ENCODE measurements at regions not wholly inside any gene's neighbourhood (a gene's known extent, or its start where the extent isn't known, plus 50 kb on each side); places are given as distances from the start of the nearest gene placed in this dataset.

- TF ChIP-seq SAFB2 (IDR thresholded peaks at IDR 0.05; ENCODE audit: borderline replicate concordance, low read depth, low read length, severe bottlenecking) (no peak), NBN (IDR thresholded peaks at IDR 0.05; ENCODE audit: low read depth) (no peak), SNRNP70 (optimal IDR thresholded peaks at IDR 0.05; ENCODE audit: low read depth, low read length) (no peak), POLR3A (IDR thresholded peaks at IDR 0.05; ENCODE audit: borderline replicate concordance, extremely low read depth, insufficient read depth, insufficient read length) (no peak), ZNF586 (CRISPR knock-in tag; conservative IDR thresholded peaks at IDR 0.05) (no peak)
- TF ChIP-seq, protein P1, sequence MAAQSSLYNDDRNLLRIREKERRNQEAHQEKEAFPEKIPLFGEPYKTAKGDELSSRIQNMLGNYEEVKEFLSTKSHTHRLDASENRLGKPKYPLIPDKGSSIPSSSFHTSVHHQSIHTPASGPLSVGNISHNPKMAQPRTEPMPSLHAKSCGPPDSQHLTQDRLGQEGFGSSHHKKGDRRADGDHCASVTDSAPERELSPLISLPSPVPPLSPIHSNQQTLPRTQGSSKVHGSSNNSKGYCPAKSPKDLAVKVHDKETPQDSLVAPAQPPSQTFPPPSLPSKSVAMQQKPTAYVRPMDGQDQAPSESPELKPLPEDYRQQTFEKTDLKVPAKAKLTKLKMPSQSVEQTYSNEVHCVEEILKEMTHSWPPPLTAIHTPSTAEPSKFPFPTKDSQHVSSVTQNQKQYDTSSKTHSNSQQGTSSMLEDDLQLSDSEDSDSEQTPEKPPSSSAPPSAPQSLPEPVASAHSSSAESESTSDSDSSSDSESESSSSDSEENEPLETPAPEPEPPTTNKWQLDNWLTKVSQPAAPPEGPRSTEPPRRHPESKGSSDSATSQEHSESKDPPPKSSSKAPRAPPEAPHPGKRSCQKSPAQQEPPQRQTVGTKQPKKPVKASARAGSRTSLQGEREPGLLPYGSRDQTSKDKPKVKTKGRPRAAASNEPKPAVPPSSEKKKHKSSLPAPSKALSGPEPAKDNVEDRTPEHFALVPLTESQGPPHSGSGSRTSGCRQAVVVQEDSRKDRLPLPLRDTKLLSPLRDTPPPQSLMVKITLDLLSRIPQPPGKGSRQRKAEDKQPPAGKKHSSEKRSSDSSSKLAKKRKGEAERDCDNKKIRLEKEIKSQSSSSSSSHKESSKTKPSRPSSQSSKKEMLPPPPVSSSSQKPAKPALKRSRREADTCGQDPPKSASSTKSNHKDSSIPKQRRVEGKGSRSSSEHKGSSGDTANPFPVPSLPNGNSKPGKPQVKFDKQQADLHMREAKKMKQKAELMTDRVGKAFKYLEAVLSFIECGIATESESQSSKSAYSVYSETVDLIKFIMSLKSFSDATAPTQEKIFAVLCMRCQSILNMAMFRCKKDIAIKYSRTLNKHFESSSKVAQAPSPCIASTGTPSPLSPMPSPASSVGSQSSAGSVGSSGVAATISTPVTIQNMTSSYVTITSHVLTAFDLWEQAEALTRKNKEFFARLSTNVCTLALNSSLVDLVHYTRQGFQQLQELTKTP (IDR thresholded peaks at IDR 0.05; ENCODE audit: low read depth in 1 of 2, partially characterized antibody in 2 of 2) = no peak
Observed at GRCh38 chr5:145283141-145283810, 551.9 kb downstream of the PRELID2 start (continued).

GRCh38 chr5:145280806-145281205 lies 554.3 kb downstream of the PRELID2 start:
- no peaks in the 10 kb centered on the region for H4K20me1 ChIP-seq (replicated peaks; ENCODE audit: control insufficient read depth, insufficient read depth, low read length)
- H3K4me2 ChIP-seq (ENCODE audit: insufficient read depth, low read length) = no peak overlapping the region
- no peaks in the 10 kb centered on the region; the same call in 1 of the 2 replicates for H3K9me3 ChIP-seq (replicated peaks; ENCODE audit: control insufficient read depth, insufficient read depth, low read depth, low read length)
- no TSS peak for BruUV-seq (replicated peaks)
- H3K4me3 ChIP-seq = no peak overlapping the region
- H3K9ac ChIP-seq (ENCODE audit: insufficient read depth in 1 of 2, low read depth in 2 of 2, low read length in 2 of 2) = no peak overlapping the region
- H3K4me1 ChIP-seq (replicated peaks in 1 of 2; ENCODE audit: control insufficient read depth in 2 of 2, insufficient read depth in 2 of 2, low read length in 2 of 2) = no peaks in the 10 kb centered on the region
- DNase-seq (ENCODE audit: extremely low read depth in 1 of 4, low spot score in 3 of 4) (no peak), FAIRE-seq (no peak), ATAC-seq (no peak)
- no peaks in the 10 kb centered on the region for H3K9me1 ChIP-seq (ENCODE audit: control insufficient read depth, insufficient read depth, low read length)
- no peak overlapping the region for H3K27ac ChIP-seq (ENCODE audit: extremely low read depth, low read depth, low read length)
- ChIA-PET POLR2A (no interaction called here), CTCF (ENCODE audit: low intra/inter-chr PET ratio) (no interaction called here)
- no peaks in the 10 kb centered on the region for H3K36me3 ChIP-seq (ENCODE audit: control insufficient read depth, insufficient read depth, low read length)
- intact Hi-C loops (cut with micrococcal nuclease) = no loop called here
- WGBS (ENCODE audit: insufficient coverage, low coverage, missing lambda C conversion rate) = 0% methylated on average over 2 of the region's 2 CpGs
- TF ChIP-seq ZNF41 (CRISPR knock-in tag; conservative IDR thresholded peaks at IDR 0.05) (no peak), NFXL1 (CRISPR knock-in tag; IDR thresholded peaks at IDR 0.05) (no peak), ZNF140 (CRISPR knock-in tag; IDR thresholded peaks at IDR 0.05) (no peak), U2AF1 (optimal IDR thresholded peaks at IDR 0.05; ENCODE audit: low read depth, low read length) (no peak), ZBTB5 (IDR thresholded peaks at IDR 0.05) (no peak)
- TF ChIP-seq, protein P2, sequence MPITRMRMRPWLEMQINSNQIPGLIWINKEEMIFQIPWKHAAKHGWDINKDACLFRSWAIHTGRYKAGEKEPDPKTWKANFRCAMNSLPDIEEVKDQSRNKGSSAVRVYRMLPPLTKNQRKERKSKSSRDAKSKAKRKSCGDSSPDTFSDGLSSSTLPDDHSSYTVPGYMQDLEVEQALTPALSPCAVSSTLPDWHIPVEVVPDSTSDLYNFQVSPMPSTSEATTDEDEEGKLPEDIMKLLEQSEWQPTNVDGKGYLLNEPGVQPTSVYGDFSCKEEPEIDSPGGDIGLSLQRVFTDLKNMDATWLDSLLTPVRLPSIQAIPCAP (CRISPR knock-in tag; IDR thresholded peaks at IDR 0.05; ENCODE audit: borderline replicate concordance) = no peak
- H2AFZ ChIP-seq (ENCODE audit: low read depth, low read length) = no peak overlapping the region
- H3K79me2 ChIP-seq (ENCODE audit: control insufficient read depth, insufficient read depth, low read length) = no peaks in the 10 kb centered on the region
- H3K27me3 ChIP-seq (ENCODE audit: control insufficient read depth in 2 of 2, insufficient read depth in 2 of 2, low read length in 2 of 2) = no peaks in the 10 kb centered on the region
- in situ Hi-C loops (cut with MboI) = no loop called here

Measured in K562 (cell line).